Endothelial cell of umbilical vein (primary cell): ENCODE measurements at regions not wholly inside any gene's neighbourhood (a gene's known extent, or its start where the extent isn't known, plus 50 kb on each side); places are given as distances from the start of the nearest gene placed in this dataset.

Experiments used
- CTCF ChIP-seq, 2 donors: IDR thresholded peaks; 1 replicate in 1 of 2; 2 replicates in 1 of 2; pipeline ENCODE4 v1.5.1; 2011; ENCODE audit warnings: low read length in 2 of 2, mild to moderate bottlenecking in 2 of 2, moderate library complexity in 2 of 2, control low read depth in 1 of 2, inconsistent platforms in 1 of 2, low read depth in 1 of 2; ENCODE audit not compliant: insufficient read depth in 1 of 2; ENCODE audit errors: extremely low read depth in 1 of 2
- EZH2 ChIP-seq: IDR thresholded peaks from 2 replicates; pipeline ENCODE4 v1.6.1; 2012; ENCODE audit warnings: borderline replicate concordance, low read depth, mild to moderate bottlenecking, moderate library complexity, low read length, inconsistent platforms; ENCODE audit not compliant: severe bottlenecking
- FOS ChIP-seq: IDR thresholded peaks from 2 replicates; pipeline ENCODE4 v1.6.1; 2011; ENCODE audit warnings: mild to moderate bottlenecking, low read length, moderate library complexity, borderline replicate concordance; ENCODE audit not compliant: insufficient read depth
- POLR2AphosphoS5 ChIP-seq: IDR thresholded peaks from 2 replicates; pipeline ENCODE4 v1.6.1; 2012; ENCODE audit warnings: low read depth, mild to moderate bottlenecking, control low read depth, low read length, moderate library complexity; ENCODE audit not compliant: insufficient read depth

DNA sequence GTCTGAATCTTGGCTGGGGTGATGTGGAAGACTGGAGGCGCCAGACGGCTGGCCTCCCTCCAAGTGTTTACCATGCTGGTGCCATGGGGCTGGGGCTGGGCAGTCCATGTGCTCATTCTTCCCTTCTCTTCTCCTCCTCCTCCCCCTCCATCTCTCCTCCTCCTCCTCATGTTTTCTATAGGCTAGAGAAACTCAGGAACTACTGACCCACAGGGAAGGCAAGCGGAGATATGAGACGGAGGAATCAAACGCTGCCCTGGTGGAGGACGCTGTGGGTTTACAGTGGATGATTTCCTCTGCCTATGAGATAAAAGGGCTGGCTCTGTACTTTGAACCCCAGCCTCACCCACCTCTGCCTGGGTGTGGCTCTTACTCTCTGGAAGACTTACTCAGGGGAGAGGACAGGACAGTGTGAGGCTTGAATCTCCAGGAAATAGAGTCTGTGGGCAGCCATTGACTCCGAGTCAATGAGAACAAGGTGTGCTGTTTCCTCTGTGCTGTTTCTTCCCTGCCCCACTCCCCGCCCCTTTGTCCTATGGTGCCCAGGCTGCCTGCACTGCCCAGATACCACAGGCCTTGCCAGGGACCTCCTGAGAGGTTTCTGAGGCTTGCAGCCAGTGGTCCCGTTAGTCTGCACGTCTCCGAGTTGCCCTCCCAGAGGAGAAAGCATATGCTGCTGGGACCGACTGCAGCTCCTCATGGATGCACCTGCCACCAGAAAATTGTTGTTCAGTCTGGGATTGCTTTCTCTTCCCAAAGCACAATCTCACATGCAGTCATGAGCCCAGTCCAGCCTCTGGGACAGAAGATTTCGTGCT lies 132.6 kb upstream of the ARHGAP5 start:
- TF ChIP-seq CTCF (IDR thresholded peaks at IDR 0.05; ENCODE audit: extremely low read depth in 1 of 2, insufficient read depth in 1 of 2, low read depth in 1 of 2, low read length in 2 of 2) (no peak), FOS (no peak), EZH2 (no peak), POLR2AphosphoS5 (no peak)
